Keratinocyte (primary cell): ENCODE measurements at regions not wholly inside any gene's neighbourhood (a gene's known extent, or its start where the extent isn't known, plus 50 kb on each side); places are given as distances from the start of the nearest gene placed in this dataset.

Experiments used
- CTCF ChIP-seq, 3 experiments: IDR thresholded peaks in 1 of 3; conservative IDR thresholded peaks in 1 of 3; optimal IDR thresholded peaks in 1 of 3; 2 replicates in 2 of 3; 3 replicates in 1 of 3; pipeline versions ENCODE3 to v1.5.1; 2011; ENCODE audit warnings: low read length in 3 of 3, mild to moderate bottlenecking in 3 of 3, moderate library complexity in 2 of 3, control low read depth in 1 of 3, inconsistent platforms in 1 of 3; ENCODE audit not compliant: insufficient read depth in 2 of 3; ENCODE audit errors: extremely low read depth in 1 of 3
- EZH2 ChIP-seq: IDR thresholded peaks from one replicate; pipeline ENCODE4 v1.6.1; 2012; ENCODE audit warnings: inconsistent platforms, mild to moderate bottlenecking, low read length, moderate library complexity

- TF ChIP-seq CTCF (optimal IDR thresholded peaks at IDR 0.05 in 1 of 3, IDR thresholded peaks at IDR 0.05 in 1 of 3, conservative IDR thresholded peaks at IDR 0.05 in 1 of 3; ENCODE audit: extremely low read depth in 1 of 3, insufficient read depth in 2 of 3, low read length in 3 of 3): no peak
- no peak for TF ChIP-seq EZH2
These were observed 65.5 kb upstream of the SKOR2 start for GRCh38 chr18:47316924-47317323.
